RCC 7860 (cell line): ENCODE measurements at regions not wholly inside any gene's neighbourhood (a gene's known extent, or its start where the extent isn't known, plus 50 kb on each side); places are given as distances from the start of the nearest gene placed in this dataset.

Experiments used
- DNase-seq: peaks from one replicate; pipeline ENCODE4 v3.0.0-alpha.2; 2015; ENCODE audit warnings: low spot score
- FAIRE-seq: peaks from 2 replicates; lab custom pipeline; 2012; peaks lifted over from hg19 to GRCh38; lab: Jason Lieb, UNC

DNA sequence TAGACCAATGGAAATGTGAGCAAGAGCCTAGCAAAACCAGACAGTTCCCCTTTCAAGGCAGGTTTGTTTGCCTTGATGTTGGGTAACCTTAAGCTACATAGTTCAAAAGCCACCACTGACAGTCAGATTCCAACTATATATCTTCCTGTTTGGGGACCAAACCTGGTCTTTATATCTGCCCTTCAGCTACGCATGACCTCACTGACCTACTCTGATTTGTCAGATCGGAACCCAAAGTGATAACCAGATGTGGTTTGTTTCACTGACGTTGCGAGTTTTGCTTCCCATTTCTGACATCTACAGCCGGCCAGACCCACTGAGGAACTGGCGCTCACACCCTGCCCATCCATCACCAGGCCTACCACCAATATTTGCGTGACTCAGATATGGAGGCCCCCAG is 361.1 kb upstream of the CHRM3 start:
- no peak for DNase-seq
- FAIRE-seq: no peak

DNA sequence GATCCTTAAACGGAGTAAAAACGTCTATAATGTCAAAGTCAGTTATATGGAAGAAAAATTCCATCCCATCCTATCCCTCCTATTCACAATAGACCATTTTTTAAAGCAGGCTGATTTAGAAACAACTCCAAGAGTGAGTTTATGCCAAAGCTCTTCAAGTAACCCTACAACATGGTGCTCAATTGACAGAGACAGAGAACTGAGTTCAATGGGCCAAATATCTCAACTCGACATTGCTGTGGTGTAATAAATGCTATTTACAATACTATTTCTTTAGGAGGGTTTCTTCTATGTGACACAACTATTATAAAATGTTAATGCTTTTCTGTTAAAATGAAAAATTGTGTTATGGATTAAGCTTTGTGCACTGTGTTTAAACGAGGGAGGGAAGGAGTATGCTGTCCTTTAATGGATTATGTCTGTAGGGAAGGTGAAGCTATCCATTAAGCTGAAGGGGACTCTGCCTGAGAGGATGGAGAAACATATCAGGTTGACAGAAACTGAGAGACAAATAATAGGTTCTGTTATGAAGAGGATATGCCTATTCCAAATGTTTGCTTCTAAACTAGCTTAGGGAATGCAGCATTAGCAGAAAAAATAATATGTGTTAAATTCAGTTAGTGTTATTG is 362.5 kb upstream of the CHRM3 start:
- DNase-seq (no peak), FAIRE-seq (no peak)

- DNase-seq (no peak), FAIRE-seq (no peak)
Observed at GRCh38 chr1:239016337-239016736, 370.0 kb upstream of the CHRM3 start.

GRCh38 chr1:239011382-239011781 is 375.0 kb upstream of the CHRM3 start:
- DNase-seq (no peak), FAIRE-seq (no peak)

DNA sequence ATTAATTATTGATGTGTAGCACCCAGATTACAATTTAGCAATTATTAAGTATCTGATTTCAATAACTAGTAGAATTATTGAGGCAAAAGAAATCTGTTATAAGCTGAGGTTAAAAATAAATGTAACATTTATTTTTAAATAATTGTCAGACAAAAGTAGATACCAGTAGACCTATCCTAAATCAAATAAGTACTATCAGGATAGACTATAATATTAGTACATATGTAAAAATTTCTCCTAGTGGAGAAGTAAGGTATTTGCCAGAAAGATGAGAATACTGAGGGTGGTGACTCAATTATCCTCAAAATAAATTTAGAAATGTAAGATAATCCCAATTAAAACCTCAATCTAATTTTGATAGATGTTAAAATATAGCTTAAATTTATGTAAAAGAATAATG is 377.8 kb upstream of the CHRM3 start:
- peak; percentile 51 for FAIRE-seq
- DNase-seq: no peak

GRCh38 chr1:239006276-239006675 is 380.1 kb upstream of the CHRM3 start:
- FAIRE-seq (no peak), DNase-seq (no peak)

DNA sequence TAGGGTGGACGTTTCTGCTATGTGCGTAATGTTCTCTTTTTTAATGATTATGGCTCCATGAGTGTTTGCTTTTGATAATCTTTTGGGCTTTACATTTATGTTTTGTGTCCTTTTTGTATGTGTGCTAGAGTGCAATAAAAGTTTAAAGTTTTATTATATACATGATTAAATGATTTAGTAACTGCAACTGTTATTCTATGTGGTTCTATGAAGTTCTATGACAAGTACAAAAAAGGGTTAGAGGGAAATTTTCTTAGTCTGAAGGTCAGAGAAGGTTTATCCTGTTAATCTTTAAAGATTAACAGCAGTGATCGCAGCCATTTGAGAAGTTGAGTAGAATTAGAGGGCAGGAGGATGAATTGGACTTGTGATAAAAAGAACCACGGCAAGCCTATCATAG is 386.4 kb upstream of the CHRM3 start:
- DNase-seq: no peak
- no peak for FAIRE-seq

DNA sequence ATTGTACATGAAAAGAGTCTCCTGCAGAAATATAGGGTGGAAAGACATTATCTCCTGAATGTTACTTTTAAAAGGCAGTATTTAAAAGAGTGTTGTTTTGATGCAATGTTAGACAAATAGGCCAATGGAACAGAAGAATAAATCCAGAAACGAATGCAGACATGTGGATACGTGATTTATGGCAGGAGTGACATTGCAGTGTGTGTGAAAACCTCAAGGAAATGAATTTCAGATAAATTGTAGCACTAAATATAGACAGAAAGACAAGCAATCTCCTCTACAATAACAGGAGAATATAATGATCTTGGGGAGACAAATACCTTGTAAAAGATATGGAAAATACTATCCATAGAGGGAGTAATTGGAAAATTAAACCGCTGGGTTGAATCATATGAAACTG is 387.8 kb upstream of the CHRM3 start:
- DNase-seq: no peak
- FAIRE-seq: no peak

- no peak for DNase-seq
- no peak for FAIRE-seq
Observed at GRCh38 chr1:238991765-238992495, 394.4 kb upstream of the CHRM3 start.

GRCh38 chr1:238985312-238985711 is 401.1 kb upstream of the CHRM3 start:
- FAIRE-seq (no peak), DNase-seq (no peak)

DNA sequence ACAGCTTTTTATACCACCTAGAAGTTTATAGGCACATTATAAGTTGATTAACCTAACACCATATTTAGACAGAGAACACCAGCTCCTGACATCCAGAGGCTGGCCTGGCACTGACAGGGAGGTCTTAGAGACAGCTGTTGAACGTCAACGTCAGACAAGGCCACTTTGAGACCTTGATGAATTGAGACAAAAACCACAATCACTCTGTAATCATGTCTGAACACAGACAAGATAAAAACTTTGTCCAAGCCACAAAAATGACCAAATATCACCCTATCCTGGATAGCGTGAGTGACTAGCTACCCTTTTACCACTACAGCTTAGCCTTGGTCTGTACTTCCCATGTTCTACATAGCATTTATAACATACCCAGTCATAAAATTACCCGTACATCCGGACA is 403.6 kb upstream of the CHRM3 start:
- no peak for DNase-seq
- FAIRE-seq: no peak

GRCh38 chr1:238981317-238981933 is 404.9 kb upstream of the CHRM3 start:
- DNase-seq (no peak), FAIRE-seq (no peak)

DNA sequence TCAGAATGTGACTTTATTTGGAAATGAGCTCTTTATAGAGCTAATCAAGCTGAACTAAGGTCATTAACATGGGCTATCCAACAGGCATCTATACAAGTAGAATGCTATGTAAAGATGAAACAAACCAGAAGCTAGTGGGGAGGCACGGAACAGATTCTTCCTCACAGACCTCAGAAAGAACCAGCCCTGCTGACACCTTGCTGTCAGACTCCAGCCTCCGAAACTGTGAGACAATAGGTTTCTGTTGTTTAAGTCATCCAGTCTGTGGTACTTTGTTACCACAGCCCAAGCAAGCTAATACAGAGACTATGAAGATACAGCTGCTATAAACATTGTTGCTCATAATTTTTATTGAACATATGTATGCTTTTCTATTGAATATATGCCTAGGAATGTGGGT is 406.3 kb upstream of the CHRM3 start:
- DNase-seq: no peak
- no peak for FAIRE-seq

- no peak for DNase-seq
- no peak for FAIRE-seq
Observed at GRCh38 chr1:238964631-238965030, 421.7 kb upstream of the CHRM3 start.

GRCh38 chr1:238962941-238963340 is 423.4 kb upstream of the CHRM3 start:
- no peak for FAIRE-seq
- no peak for DNase-seq

- DNase-seq (no peak), FAIRE-seq (no peak)
Observed at GRCh38 chr1:238961790-238962189, 424.6 kb upstream of the CHRM3 start.

DNA sequence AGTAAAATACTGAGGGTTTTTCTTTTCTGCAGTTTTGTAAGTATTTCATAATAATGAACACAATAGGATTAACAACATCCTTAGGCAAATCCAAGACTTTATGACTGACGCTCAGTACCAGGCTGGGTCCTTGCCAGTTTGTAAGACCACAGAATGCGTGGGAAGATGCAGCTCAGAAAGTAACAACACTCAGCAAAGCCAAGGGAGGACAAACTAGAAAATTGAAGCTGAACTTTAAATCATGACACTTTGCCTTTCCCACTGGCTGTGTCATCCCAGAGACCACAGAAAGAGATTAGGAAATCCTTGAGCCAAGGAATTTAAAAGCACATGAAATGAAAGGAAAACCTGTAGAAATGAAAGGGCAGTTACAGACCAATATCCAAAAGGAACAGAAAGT is 426.3 kb upstream of the CHRM3 start:
- DNase-seq (peak; percentile 71), FAIRE-seq (peak; percentile 94)

DNA sequence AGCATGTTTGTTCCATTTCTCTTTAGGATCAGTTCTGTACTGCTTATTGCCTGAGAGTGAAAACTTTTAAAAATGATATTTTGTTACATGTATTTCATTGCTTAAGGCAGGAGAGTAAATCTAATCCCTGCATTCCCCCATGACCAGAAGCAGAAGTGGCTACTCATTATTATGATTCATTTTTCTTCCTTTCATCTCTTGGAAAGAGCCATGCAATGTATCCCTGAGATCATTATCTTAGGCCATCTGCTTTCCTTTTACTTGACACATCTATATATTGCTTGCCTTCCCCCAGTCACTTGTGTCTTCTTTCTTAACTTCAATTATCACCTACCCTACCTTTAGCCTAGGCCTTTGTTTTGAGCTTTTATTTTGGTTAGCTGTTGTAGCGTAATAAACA is 430.4 kb upstream of the CHRM3 start:
- FAIRE-seq: no peak
- DNase-seq: no peak

- FAIRE-seq: peak; percentile 18
- peak; percentile 12 for DNase-seq
Observed at GRCh38 chr1:238954865-238955264, 431.5 kb upstream of the CHRM3 start.

- no peak for DNase-seq
- no peak for FAIRE-seq
Observed at GRCh38 chr1:238953448-238954010, 432.8 kb upstream of the CHRM3 start.

GRCh38 chr1:238951809-238952208 is 434.6 kb upstream of the CHRM3 start:
- peak; percentile 30 for FAIRE-seq
- no peak for DNase-seq

GRCh38 chr1:238950784-238951183 is 435.6 kb upstream of the CHRM3 start:
- DNase-seq (no peak), FAIRE-seq (no peak)
